PC-3 (cell line): ENCODE measurements at regions not wholly inside any gene's neighbourhood (a gene's known extent, or its start where the extent isn't known, plus 50 kb on each side); places are given as distances from the start of the nearest gene placed in this dataset.

ENCODE experiments used
- ATAC-seq: fragments of 200-7000 bp; cut with Tn5 transposase; 2 replicates; pipeline ENCODE4 v1.9.1; 2020; ENCODE audit warnings: mild to moderate bottlenecking, moderate library complexity
- BruUV-seq: library from RNA; stranded (reverse); fragments of 400-500 nt; replicated peaks from 2 replicates; lab custom pipeline; 2021; lab: Mats Ljungman, UMichigan
- CTCF ChIA-PET: fragments of 300-600 bp; sonication (Branson Sonifier 250); formaldehyde crosslinking; loops from one replicate; lab custom pipeline; 2022; ENCODE audit warnings: antibody characterized with exemption; lab: Charles Lee
- POLR2A ChIA-PET: fragments of 300-600 bp; sonication (Branson Sonifier 250); formaldehyde crosslinking; loops from one replicate; lab custom pipeline; 2022; ENCODE audit warnings: antibody characterized with exemption; ENCODE audit not compliant: unreplicated experiment; lab: Charles Lee
- DNase-seq: peaks from one replicate; pipeline ENCODE4 v3.0.0-alpha.2; 2015
- H2AFZ ChIP-seq: fragments of 300-600 bp; sonication (generic); 2 replicates; pipeline ENCODE4 v1.6.0; 2016; ENCODE audit warnings: antibody characterized with exemption, low read length
- H3F3A ChIP-seq: fragments of 300-600 bp; sonication (generic); one replicate; pipeline ENCODE4 v1.6.0; 2017; ENCODE audit warnings: antibody characterized with exemption, low read length, control low read depth, mild to moderate bottlenecking; ENCODE audit not compliant: unreplicated experiment
- H3K27ac ChIP-seq: fragments of 300-600 bp; sonication (generic); 2 replicates; pipeline ENCODE4 v1.5.1; 2016; ENCODE audit warnings: mild to moderate bottlenecking, low read length
- H3K27me3 ChIP-seq: fragments of 300-600 bp; sonication (generic); 2 replicates; pipeline ENCODE4 v1.6.1; 2016; ENCODE audit warnings: low read length, mixed read lengths
- H3K36me3 ChIP-seq: fragments of 300-600 bp; sonication (generic); 2 replicates; pipeline ENCODE4 v1.6.1; 2016; ENCODE audit warnings: low read depth, mixed run types, low read length, mixed read lengths
- H3K4me1 ChIP-seq: fragments of 300-600 bp; sonication (generic); 2 replicates; pipeline ENCODE4 v1.5.1; 2016; ENCODE audit warnings: low read length; ENCODE audit not compliant: insufficient read depth
- H3K4me2 ChIP-seq: fragments of 300-600 bp; sonication (generic); 2 replicates; pipeline ENCODE4 v1.6.0; 2016; ENCODE audit warnings: low read length
- H3K4me3 ChIP-seq: fragments of 300-600 bp; sonication (generic); 2 replicates; pipeline ENCODE4 v1.5.1; 2016; ENCODE audit warnings: mild to moderate bottlenecking, low read length, mixed read lengths
- H3K79me2 ChIP-seq: fragments of 300-600 bp; sonication (generic); 2 replicates; pipeline ENCODE4 v1.6.1; 2017; ENCODE audit warnings: low read length, mixed read lengths
- H3K9ac ChIP-seq: fragments of 300-600 bp; sonication (generic); 2 replicates; pipeline ENCODE4 v1.6.0; 2016; ENCODE audit warnings: mild to moderate bottlenecking, low read length
- H3K9me2 ChIP-seq: fragments of 300-600 bp; sonication (generic); replicated peaks from 2 replicates; pipeline ENCODE4 v1.6.1; 2016; ENCODE audit warnings: mixed run types, low read length, mixed read lengths
- H3K9me3 ChIP-seq: fragments of 300-600 bp; sonication (generic); 2 replicates; pipeline ENCODE4 v1.6.1; 2016; ENCODE audit warnings: low read length, mixed read lengths
- H4K20me1 ChIP-seq: fragments of 300-600 bp; sonication (generic); 2 replicates; pipeline ENCODE4 v1.6.1; 2016; ENCODE audit warnings: low read length, mixed read lengths
- EZH2 ChIP-seq: fragments of 300-600 bp; sonication (generic); IDR thresholded peaks from one replicate; pipeline ENCODE4 v1.6.1; 2017; ENCODE audit warnings: antibody characterized with exemption, mild to moderate bottlenecking, low read length; ENCODE audit not compliant: unreplicated experiment
- EZH2phosphoT487 ChIP-seq: fragments of 300-600 bp; sonication (generic); IDR thresholded peaks from 2 replicates; pipeline ENCODE4 v1.6.1; 2018; ENCODE audit warnings: mild to moderate bottlenecking, antibody characterized with exemption, low read length, borderline replicate concordance
- intact Hi-C: fragments of 100-400 bp; cut with micrococcal nuclease; formaldehyde crosslinking; loops from 2 replicates; pipeline ENCODE4 v1.9.0; 2023
- TF ChIP-seq, protein P1 (sequence below): fragments of 300-600 bp; sonication (generic); conservative IDR thresholded peaks from 2 replicates; pipeline ENCODE4 v1.5.1; 2017; ENCODE audit warnings: antibody characterized with exemption, low read depth, mild to moderate bottlenecking, low read length

DNA sequence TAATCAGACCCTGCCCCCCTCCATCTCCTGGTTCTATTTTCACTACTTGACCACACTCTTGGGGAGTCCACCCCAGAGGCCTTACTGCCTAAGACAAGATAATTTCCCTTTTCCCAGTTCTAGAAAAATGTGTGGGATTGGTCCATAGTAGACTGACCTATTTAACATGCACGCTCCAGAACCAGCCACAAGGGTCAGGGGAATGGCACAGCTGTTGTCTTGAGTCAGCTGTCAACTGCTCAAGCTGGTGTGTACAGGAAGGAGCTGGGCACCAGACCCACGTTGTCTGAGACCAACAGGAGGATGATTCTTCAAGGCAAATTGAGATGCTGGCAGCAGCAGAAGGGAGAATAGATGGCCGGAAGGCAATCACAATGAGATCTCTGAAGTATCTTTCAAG lies 280.5 kb downstream of the UQCRFS1 start:
- Histone ChIP-seq H3K9ac (no peak overlapping the region), H3K27me3 (no peaks in the 10 kb centered on the region), H3K9me2 (no peaks in the 10 kb centered on the region), H3K4me2 (no peak overlapping the region), H3K79me2 (no peaks in the 10 kb centered on the region), H3F3A (no peaks in the 10 kb centered on the region), H3K27ac (no peak overlapping the region), H3K4me1 (no peaks in the 10 kb centered on the region), H3K36me3 (no peaks in the 10 kb centered on the region), H3K9me3 (no peaks in the 10 kb centered on the region), H2AFZ (no peak overlapping the region), H3K4me3 (no peak overlapping the region), H4K20me1 (no peaks in the 10 kb centered on the region)
- ChIA-PET POLR2A (no interaction called here), CTCF (no interaction called here)
- no peak for ATAC-seq
- intact Hi-C loops: no loop called here
- TF ChIP-seq EZH2 (no peak), EZH2phosphoT487 (no peak)
- TF ChIP-seq, protein P1, sequence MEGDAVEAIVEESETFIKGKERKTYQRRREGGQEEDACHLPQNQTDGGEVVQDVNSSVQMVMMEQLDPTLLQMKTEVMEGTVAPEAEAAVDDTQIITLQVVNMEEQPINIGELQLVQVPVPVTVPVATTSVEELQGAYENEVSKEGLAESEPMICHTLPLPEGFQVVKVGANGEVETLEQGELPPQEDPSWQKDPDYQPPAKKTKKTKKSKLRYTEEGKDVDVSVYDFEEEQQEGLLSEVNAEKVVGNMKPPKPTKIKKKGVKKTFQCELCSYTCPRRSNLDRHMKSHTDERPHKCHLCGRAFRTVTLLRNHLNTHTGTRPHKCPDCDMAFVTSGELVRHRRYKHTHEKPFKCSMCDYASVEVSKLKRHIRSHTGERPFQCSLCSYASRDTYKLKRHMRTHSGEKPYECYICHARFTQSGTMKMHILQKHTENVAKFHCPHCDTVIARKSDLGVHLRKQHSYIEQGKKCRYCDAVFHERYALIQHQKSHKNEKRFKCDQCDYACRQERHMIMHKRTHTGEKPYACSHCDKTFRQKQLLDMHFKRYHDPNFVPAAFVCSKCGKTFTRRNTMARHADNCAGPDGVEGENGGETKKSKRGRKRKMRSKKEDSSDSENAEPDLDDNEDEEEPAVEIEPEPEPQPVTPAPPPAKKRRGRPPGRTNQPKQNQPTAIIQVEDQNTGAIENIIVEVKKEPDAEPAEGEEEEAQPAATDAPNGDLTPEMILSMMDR: no peak
- no TSS peak for BruUV-seq
- DNase-seq: no peak

DNA sequence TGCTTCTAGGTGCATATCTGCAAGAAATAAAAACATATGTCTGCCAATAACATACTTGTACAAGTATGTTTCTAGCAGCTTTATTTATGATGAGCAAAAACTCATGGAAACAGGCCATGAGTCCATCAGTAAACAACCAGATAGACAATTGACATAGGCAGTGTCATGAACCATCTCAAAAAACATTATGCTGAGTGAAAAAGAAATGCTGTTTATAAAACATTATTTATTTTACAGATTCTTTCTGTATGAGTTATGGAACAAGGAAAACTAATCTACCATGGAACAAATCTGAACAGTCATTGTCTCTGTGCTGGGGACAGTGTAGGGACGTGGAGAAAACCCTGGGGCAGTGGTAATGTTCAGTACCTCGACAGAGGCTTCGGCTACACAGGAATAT lies 283.9 kb downstream of the UQCRFS1 start:
- TF ChIP-seq EZH2phosphoT487 (no peak), EZH2 (no peak)
- TF ChIP-seq, protein P1: no peak
- no peak for ATAC-seq
- Histone ChIP-seq H3F3A (no peaks in the 10 kb centered on the region), H3K4me1 (no peaks in the 10 kb centered on the region), H2AFZ (no peak overlapping the region), H3K79me2 (no peaks in the 10 kb centered on the region), H3K4me2 (no peak overlapping the region), H4K20me1 (no peaks in the 10 kb centered on the region), H3K4me3 (no peak overlapping the region), H3K27ac (no peak overlapping the region), H3K27me3 (no peaks in the 10 kb centered on the region), H3K36me3 (no peaks in the 10 kb centered on the region), H3K9ac (no peak overlapping the region), H3K9me2 (no peaks in the 10 kb centered on the region), H3K9me3 (no peaks in the 10 kb centered on the region)
- no peak for DNase-seq
- ChIA-PET CTCF (no interaction called here), POLR2A (no interaction called here)
- intact Hi-C loops: no loop called here
- BruUV-seq: no TSS peak

DNA sequence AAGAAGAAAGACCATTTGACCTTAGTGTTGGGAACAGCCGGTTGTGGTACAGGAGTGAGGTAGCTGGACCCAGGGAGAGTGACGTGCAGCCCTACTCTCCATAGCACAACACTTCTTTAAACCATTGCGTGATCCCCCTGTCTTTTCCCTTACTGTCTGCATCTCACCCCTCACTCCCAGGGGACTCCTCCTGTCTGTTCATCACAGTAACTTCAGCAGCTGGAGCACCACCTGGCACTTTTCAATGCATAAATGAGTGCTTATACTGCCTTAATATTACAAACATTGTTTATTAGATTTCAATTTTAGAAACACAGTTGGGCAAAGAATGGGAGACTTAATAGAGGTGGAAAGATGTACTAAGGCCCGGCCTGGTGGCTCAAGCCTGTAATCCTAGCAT lies 285.5 kb downstream of the UQCRFS1 start:
- TF ChIP-seq EZH2: no peak
- no peak for DNase-seq
- POLR2A ChIA-PET: no interaction called here
- ATAC-seq: no peak
- Histone ChIP-seq H3K9me2 (no peaks in the 10 kb centered on the region), H3K9me3 (no peaks in the 10 kb centered on the region), H3K79me2 (no peaks in the 10 kb centered on the region), H4K20me1 (no peaks in the 10 kb centered on the region), H3K9ac (no peak overlapping the region), H3K4me1 (no peaks in the 10 kb centered on the region), H3K27me3 (no peaks in the 10 kb centered on the region), H3K4me3 (no peak overlapping the region), H3K36me3 (no peaks in the 10 kb centered on the region), H3K4me2 (no peak overlapping the region), H3K27ac (no peak overlapping the region), H3F3A (no peaks in the 10 kb centered on the region), H2AFZ (no peak overlapping the region)
- intact Hi-C loops: no loop called here
- CTCF ChIA-PET: no interaction called here
- no TSS peak for BruUV-seq
